Gastrocnemius medialis (tissue), 4 donors: ENCODE measurements at regions not wholly inside any gene's neighbourhood (a gene's known extent, or its start where the extent isn't known, plus 50 kb on each side); places are given as distances from the start of the nearest gene placed in this dataset.

ENCODE experiments used
- ATAC-seq, 2 donors: fragments of 150-250 bp; one replicate each; pipeline ENCODE4 v1.9.1; 2016
- DNase-seq, 2 donors: peaks; one replicate each; pipeline ENCODE4 v3.0.0-alpha.2; 2019
- H3K27ac ChIP-seq, 4 donors: fragments of 200-600 bp; sonication (generic); 1 replicate in 1 of 4; 2 replicates in 3 of 4; pipeline ENCODE4 v1.5.1; 2016 to 2018; ENCODE audit warnings: mild to moderate bottlenecking in 2 of 4, moderate library complexity in 1 of 4
- H3K27me3 ChIP-seq, 3 donors: fragments of 200-600 bp; sonication (generic) in 2 of 3; 1 replicate in 1 of 3; 2 replicates in 2 of 3; pipeline versions ENCODE4 v1.5.1 to v1.6.0; 2016 to 2019; ENCODE audit warnings: mild to moderate bottlenecking in 1 of 3, moderate library complexity in 1 of 3
- H3K36me3 ChIP-seq, 2 donors: fragments of 200-600 bp; sonication (generic) in 1 of 2; one replicate each; pipeline ENCODE4 v1.5.1; 2017 to 2018
- H3K4me1 ChIP-seq, 2 donors: fragments of 200-600 bp; sonication (generic) in 1 of 2; one replicate each; pipeline ENCODE4 v1.5.1; 2016 to 2017; ENCODE audit warnings: mild to moderate bottlenecking in 2 of 2
- H3K4me3 ChIP-seq, 4 donors: fragments of 200-600 bp; sonication (generic) in 3 of 4; 1 replicate in 1 of 4; 2 replicates in 3 of 4; pipeline ENCODE4 v1.5.1; 2016 to 2019; ENCODE audit warnings: mild to moderate bottlenecking in 2 of 4
- H3K9me3 ChIP-seq, 3 donors: fragments of 200-600 bp; sonication (generic) in 2 of 3; 1 replicate in 1 of 3; 2 replicates in 2 of 3; pipeline ENCODE4 v1.5.1; 2016 to 2019
- CTCF ChIP-seq, 5 experiments: fragments of 450-650 bp in 3 of 5; fragments of 200-600 bp in 2 of 5; sonication (generic) in 2 of 5; IDR thresholded peaks in 4 of 5; conservative IDR thresholded peaks in 1 of 5; 1 replicate in 4 of 5; 2 replicates in 1 of 5; pipeline ENCODE4 v1.5.1; 2016 to 2019; ENCODE audit warnings: antibody characterized with exemption in 5 of 5, mild to moderate bottlenecking in 3 of 5, moderate library complexity in 3 of 5
- POLR2A ChIP-seq, 2 donors: fragments of 450-650 bp; IDR thresholded peaks; one replicate each; pipeline ENCODE4 v1.6.1; 2017; ENCODE audit warnings: antibody characterized with exemption in 2 of 2, mild to moderate bottlenecking in 2 of 2, moderate library complexity in 2 of 2
- in situ Hi-C, 4 donors: fragments of 200-750 bp; cut with MboI; loops; one replicate each; pipeline versions ENCODE4 v1.15.0 to v1.8.0; 2017; ENCODE audit warnings: low sequenced_read_pairs in 4 of 4
- intact Hi-C: fragments of 100-400 bp; cut with DNase I; formaldehyde crosslinking; loops from one replicate; pipeline ENCODE4 v1.15.1; 2023; ENCODE audit warnings: low total_unique reads

- H3K36me3 ChIP-seq = no peaks in the 10 kb centered on the region
- no peaks in the 10 kb centered on the region for H3K4me1 ChIP-seq
- no peaks in the 10 kb centered on the region for H3K9me3 ChIP-seq
- no peaks in the 10 kb centered on the region for H3K27me3 ChIP-seq
- H3K4me3 ChIP-seq = no peak overlapping the region
- H3K27ac ChIP-seq = no peak overlapping the region
- in situ Hi-C loops (no loop called here), intact Hi-C loops (no loop called here)
- no peak for DNase-seq
- no peak for ATAC-seq
- TF ChIP-seq CTCF (IDR thresholded peaks at IDR 0.05 in 4 of 5, conservative IDR thresholded peaks at IDR 0.05 in 1 of 5) (no peak), POLR2A (IDR thresholded peaks at IDR 0.05) (no peak)
These were observed 87.7 kb downstream of the DCK start for GRCh38 chr4:71081192-71081591.

GRCh38 chr4:71093745-71094144 lies 100.3 kb downstream of the DCK start:
- no peak overlapping the region for H3K4me3 ChIP-seq
- H3K27ac ChIP-seq = no peak overlapping the region
- in situ Hi-C loops (no loop called here), intact Hi-C loops (no loop called here)
- ATAC-seq (no peak), DNase-seq (no peak)
- H3K27me3 ChIP-seq = no peaks in the 10 kb centered on the region
- H3K36me3 ChIP-seq = no peaks in the 10 kb centered on the region
- no peaks in the 10 kb centered on the region for H3K9me3 ChIP-seq
- no peak for TF ChIP-seq CTCF (IDR thresholded peaks at IDR 0.05 in 4 of 5, conservative IDR thresholded peaks at IDR 0.05 in 1 of 5)
- TF ChIP-seq POLR2A (IDR thresholded peaks at IDR 0.05) = no peak
- peaks cover 17% of the 10 kb centered on the region in 2 donors for H3K4me1 ChIP-seq

GRCh38 chr4:71094201-71094600 lies 100.8 kb downstream of the DCK start:
- in situ Hi-C loops = no loop called here
- peak in 1 of 2 donors; percentile 49 for ATAC-seq
- H3K9me3 ChIP-seq = no peaks in the 10 kb centered on the region

GRCh38 chr4:71095141-71095540 lies 101.7 kb downstream of the DCK start:
- Histone ChIP-seq H3K36me3 (no peaks in the 10 kb centered on the region), H3K4me1 (peaks cover 17% of the 10 kb centered on the region in 2 donors), H3K4me3 (no peak overlapping the region), H3K9me3 (no peaks in the 10 kb centered on the region), H3K27ac (no peak overlapping the region), H3K27me3 (no peaks in the 10 kb centered on the region)
- in situ Hi-C loops (no loop called here), intact Hi-C loops (no loop called here)
- ATAC-seq = no peak
- no peak for DNase-seq
- TF ChIP-seq POLR2A (IDR thresholded peaks at IDR 0.05) = no peak
- no peak for TF ChIP-seq CTCF (IDR thresholded peaks at IDR 0.05 in 4 of 5, conservative IDR thresholded peaks at IDR 0.05 in 1 of 5)

More at GRCh38 chr4:71094201-71094600, 100.8 kb downstream of the DCK start:
- no peak overlapping the region for H3K27ac ChIP-seq
- no peak for TF ChIP-seq POLR2A (IDR thresholded peaks at IDR 0.05)
- H3K4me1 ChIP-seq = peaks cover 17% of the 10 kb centered on the region in 2 donors
- H3K27me3 ChIP-seq = no peaks in the 10 kb centered on the region
- no peak for DNase-seq
- no peak overlapping the region for H3K4me3 ChIP-seq
- no peaks in the 10 kb centered on the region for H3K36me3 ChIP-seq
- intact Hi-C loops = no loop called here

GRCh38 chr4:71095545-71095944 lies 102.1 kb downstream of the DCK start:
- DNase-seq (no peak), ATAC-seq (no peak)
- Histone ChIP-seq H3K4me3 (no peak overlapping the region), H3K27ac (no peak overlapping the region), H3K27me3 (no peaks in the 10 kb centered on the region), H3K9me3 (no peaks in the 10 kb centered on the region), H3K36me3 (no peaks in the 10 kb centered on the region), H3K4me1 (peaks cover 17% of the 10 kb centered on the region in 2 donors)
- in situ Hi-C loops = no loop called here
- intact Hi-C loops = no loop called here
- TF ChIP-seq POLR2A (IDR thresholded peaks at IDR 0.05) (no peak), CTCF (IDR thresholded peaks at IDR 0.05 in 4 of 5, conservative IDR thresholded peaks at IDR 0.05 in 1 of 5) (no peak)
